ENCODE measurements at regions not wholly inside any gene's neighbourhood (a gene's known extent, or its start where the extent isn't known, plus 50 kb on each side); places are given as distances from the start of the nearest gene placed in this dataset.

DNA sequence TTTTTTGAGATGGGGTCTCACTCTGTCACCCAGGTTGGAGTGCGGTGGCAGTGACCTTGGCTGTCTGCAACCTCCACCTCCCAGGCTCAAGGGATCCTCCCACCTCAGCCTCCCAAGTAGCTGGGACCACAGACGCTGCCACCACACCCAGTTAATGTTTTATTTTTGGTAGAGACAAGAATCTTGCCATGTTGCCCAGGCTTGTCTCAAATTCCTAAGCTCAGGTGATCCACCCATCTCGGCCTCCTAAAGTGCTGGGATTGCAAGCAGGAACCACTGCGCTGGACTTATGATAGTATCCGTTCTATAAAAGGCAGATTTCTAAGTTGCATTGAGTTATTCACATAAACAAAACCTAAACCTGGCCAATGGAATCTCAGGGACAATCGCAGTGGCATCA lies 321.1 kb upstream of the PRICKLE1 start:
- TF ChIP-seq POLR2A (IDR thresholded peaks at IDR 0.05; ENCODE audit: extremely low read depth, insufficient read length): no peak
- TF ChIP-seq, protein P1, sequence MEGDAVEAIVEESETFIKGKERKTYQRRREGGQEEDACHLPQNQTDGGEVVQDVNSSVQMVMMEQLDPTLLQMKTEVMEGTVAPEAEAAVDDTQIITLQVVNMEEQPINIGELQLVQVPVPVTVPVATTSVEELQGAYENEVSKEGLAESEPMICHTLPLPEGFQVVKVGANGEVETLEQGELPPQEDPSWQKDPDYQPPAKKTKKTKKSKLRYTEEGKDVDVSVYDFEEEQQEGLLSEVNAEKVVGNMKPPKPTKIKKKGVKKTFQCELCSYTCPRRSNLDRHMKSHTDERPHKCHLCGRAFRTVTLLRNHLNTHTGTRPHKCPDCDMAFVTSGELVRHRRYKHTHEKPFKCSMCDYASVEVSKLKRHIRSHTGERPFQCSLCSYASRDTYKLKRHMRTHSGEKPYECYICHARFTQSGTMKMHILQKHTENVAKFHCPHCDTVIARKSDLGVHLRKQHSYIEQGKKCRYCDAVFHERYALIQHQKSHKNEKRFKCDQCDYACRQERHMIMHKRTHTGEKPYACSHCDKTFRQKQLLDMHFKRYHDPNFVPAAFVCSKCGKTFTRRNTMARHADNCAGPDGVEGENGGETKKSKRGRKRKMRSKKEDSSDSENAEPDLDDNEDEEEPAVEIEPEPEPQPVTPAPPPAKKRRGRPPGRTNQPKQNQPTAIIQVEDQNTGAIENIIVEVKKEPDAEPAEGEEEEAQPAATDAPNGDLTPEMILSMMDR (IDR thresholded peaks at IDR 0.05; ENCODE audit: low read depth, low read length): no peak
- TF ChIP-seq, protein P2, sequence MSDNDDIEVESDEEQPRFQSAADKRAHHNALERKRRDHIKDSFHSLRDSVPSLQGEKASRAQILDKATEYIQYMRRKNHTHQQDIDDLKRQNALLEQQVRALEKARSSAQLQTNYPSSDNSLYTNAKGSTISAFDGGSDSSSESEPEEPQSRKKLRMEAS (IDR thresholded peaks at IDR 0.05; ENCODE audit: low read depth, low read length): no peak
